ENCODE measurements at regions not wholly inside any gene's neighbourhood (a gene's known extent, or its start where the extent isn't known, plus 50 kb on each side); places are given as distances from the start of the nearest gene placed in this dataset.
"Not testable (repeated sequence)": the region's sequence is repeated elsewhere in the genome, so short reads cannot be mapped to it uniquely, and the experiment has no call there.

GRCh38 chr5:1601565-1601964, 77.8 kb upstream of the LPCAT1 start:
- not testable (repeated sequence) for TF ChIP-seq NFATC4, CREB1 (CRISPR knock-in tag; IDR thresholded peaks at IDR 0.05)

Measured in WTC11 (cell line).